ENCODE measurements at regions not wholly inside any gene's neighbourhood (a gene's known extent, or its start where the extent isn't known, plus 50 kb on each side); places are given as distances from the start of the nearest gene placed in this dataset.

DNA sequence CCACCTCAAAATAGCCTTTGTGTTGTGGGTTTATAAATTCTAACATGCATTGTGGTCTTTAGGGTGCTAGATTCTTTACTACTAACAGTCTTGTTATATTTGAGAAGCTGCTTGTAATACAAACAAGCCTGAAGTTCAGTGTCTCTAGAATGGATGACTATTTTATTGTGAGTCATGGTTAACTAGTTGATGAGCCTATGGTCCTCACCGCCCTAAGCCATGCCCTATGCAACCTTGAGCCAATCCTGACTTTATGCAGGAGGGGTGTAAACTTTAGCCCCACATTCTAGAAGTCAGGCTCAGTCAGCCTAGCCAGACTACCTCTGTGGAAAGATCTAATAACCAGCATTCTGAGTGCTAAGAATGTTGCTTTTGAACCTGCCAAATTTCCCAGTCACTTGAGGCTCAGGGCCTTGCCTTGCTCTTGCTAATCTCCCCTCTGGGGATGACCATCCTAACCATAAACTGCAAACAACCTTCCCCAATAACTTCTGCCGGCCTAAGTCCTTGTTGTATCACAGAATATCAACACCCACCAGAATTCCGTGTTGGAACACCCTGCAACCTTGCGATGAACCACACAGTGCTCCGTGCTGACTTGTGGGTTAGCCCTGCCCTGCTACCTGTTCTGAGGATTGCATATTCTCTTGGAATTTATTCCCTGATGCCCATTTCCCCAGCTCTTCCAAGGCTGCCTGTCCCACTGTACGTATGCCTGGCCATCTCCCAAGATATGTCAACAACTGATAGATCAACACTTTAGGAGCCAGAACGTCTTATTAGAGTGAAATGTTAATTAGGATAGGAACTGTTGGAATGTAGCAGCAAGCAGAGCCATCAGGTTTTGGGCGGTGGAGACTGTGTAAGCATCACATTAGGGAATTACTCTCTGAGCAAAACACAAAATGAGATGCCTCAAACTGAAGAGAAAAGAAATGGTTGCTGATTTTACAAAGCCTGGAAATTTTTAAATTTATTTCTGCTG, 71.7 kb upstream of the CEP85L start:
- no peak overlapping the region for H3K4me3 ChIP-seq (replicated peaks; ENCODE audit: insufficient read depth, low read length)
- no peaks in the 10 kb centered on the region for H3K27me3 ChIP-seq (ENCODE audit: insufficient read depth, poor library complexity, severe bottlenecking)
- DNase-seq (ENCODE audit: low read depth in 1 of 2, low spot score in 1 of 2): no peak
- H3K27ac ChIP-seq (replicated peaks): no peak overlapping the region
- TF ChIP-seq POLR2AphosphoS5 (IDR thresholded peaks at IDR 0.05; ENCODE audit: low read depth) (no peak), SPI1 (IDR thresholded peaks at IDR 0.05; ENCODE audit: borderline replicate concordance, low read depth) (no peak), GABPA (IDR thresholded peaks at IDR 0.05; ENCODE audit: low read depth) (no peak)
- TF ChIP-seq, protein P1, sequence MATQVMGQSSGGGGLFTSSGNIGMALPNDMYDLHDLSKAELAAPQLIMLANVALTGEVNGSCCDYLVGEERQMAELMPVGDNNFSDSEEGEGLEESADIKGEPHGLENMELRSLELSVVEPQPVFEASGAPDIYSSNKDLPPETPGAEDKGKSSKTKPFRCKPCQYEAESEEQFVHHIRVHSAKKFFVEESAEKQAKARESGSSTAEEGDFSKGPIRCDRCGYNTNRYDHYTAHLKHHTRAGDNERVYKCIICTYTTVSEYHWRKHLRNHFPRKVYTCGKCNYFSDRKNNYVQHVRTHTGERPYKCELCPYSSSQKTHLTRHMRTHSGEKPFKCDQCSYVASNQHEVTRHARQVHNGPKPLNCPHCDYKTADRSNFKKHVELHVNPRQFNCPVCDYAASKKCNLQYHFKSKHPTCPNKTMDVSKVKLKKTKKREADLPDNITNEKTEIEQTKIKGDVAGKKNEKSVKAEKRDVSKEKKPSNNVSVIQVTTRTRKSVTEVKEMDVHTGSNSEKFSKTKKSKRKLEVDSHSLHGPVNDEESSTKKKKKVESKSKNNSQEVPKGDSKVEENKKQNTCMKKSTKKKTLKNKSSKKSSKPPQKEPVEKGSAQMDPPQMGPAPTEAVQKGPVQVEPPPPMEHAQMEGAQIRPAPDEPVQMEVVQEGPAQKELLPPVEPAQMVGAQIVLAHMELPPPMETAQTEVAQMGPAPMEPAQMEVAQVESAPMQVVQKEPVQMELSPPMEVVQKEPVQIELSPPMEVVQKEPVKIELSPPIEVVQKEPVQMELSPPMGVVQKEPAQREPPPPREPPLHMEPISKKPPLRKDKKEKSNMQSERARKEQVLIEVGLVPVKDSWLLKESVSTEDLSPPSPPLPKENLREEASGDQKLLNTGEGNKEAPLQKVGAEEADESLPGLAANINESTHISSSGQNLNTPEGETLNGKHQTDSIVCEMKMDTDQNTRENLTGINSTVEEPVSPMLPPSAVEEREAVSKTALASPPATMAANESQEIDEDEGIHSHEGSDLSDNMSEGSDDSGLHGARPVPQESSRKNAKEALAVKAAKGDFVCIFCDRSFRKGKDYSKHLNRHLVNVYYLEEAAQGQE (IDR thresholded peaks at IDR 0.05; ENCODE audit: insufficient replicate concordance, low read depth): no peak
- TF ChIP-seq, protein P2, sequence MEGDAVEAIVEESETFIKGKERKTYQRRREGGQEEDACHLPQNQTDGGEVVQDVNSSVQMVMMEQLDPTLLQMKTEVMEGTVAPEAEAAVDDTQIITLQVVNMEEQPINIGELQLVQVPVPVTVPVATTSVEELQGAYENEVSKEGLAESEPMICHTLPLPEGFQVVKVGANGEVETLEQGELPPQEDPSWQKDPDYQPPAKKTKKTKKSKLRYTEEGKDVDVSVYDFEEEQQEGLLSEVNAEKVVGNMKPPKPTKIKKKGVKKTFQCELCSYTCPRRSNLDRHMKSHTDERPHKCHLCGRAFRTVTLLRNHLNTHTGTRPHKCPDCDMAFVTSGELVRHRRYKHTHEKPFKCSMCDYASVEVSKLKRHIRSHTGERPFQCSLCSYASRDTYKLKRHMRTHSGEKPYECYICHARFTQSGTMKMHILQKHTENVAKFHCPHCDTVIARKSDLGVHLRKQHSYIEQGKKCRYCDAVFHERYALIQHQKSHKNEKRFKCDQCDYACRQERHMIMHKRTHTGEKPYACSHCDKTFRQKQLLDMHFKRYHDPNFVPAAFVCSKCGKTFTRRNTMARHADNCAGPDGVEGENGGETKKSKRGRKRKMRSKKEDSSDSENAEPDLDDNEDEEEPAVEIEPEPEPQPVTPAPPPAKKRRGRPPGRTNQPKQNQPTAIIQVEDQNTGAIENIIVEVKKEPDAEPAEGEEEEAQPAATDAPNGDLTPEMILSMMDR (IDR thresholded peaks at IDR 0.05; ENCODE audit: insufficient read depth, low read length): no peak

DNA sequence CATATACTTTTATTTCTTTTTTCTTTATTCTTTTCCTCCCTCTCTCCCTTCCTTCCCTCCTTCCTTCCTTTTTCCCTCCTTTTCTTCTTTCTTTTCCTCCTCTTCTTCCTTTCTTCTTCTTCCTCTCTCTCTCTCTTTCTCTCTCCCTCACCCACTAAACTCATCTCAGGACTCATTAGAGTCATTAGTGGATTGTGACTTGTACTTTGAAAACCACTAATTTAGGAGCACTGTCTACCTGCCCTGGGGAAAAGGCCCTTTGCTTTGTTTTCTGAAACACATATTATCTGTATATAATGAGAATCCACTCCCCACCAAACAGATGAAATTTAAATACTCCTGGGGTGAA, 68.7 kb upstream of the CEP85L start:
- no peak overlapping the region for H3K4me3 ChIP-seq (replicated peaks; ENCODE audit: insufficient read depth, low read length)
- no peaks in the 10 kb centered on the region for H3K27me3 ChIP-seq (ENCODE audit: insufficient read depth, poor library complexity, severe bottlenecking)
- no peak overlapping the region for H3K27ac ChIP-seq (replicated peaks)
- no peak for DNase-seq (ENCODE audit: low read depth in 1 of 2, low spot score in 1 of 2)
- TF ChIP-seq SPI1 (IDR thresholded peaks at IDR 0.05; ENCODE audit: borderline replicate concordance, low read depth) (no peak), POLR2AphosphoS5 (IDR thresholded peaks at IDR 0.05; ENCODE audit: low read depth) (no peak), GABPA (IDR thresholded peaks at IDR 0.05; ENCODE audit: low read depth) (no peak)
- TF ChIP-seq, protein P2 (IDR thresholded peaks at IDR 0.05; ENCODE audit: insufficient read depth, low read length): no peak
- TF ChIP-seq, protein P1 (IDR thresholded peaks at IDR 0.05; ENCODE audit: insufficient replicate concordance, low read depth): no peak

DNA sequence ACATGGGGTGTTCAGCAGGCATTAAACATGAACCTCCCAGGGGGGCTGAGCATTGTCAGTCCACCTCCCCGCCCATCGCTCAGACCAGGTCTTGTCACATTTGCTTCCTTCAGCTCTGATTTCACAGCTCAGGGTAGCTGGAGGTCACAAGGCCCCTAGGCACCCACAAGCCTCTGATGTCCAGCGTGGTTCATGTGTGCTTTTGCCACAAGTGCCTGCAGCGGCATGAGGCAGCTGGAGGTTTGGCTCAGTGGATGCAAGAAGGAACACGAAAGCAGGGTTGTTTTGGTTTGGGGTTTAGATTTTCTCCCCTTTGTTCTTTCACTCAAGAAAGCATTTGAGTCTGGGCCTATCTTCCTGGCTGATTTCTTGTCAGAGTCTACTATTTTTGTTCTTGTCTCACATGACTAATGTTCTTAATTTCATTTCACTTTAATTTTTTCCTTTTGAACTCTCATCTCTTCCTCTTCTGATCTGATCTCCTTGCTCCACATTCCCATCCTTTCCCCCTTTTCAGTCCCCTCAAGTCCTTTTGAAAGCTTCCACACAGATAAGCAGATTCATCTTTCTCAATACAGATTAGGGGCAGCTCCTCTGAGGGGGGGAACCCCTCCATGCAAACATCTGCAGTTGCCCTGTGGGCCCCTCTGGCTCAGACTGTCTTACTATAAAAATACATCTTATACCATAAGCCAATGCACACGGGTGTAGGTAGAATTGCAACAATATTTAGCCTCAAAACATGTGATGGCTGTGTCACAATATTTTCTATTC, 68.1 kb upstream of the CEP85L start:
- Histone ChIP-seq H3K27ac (replicated peaks) (no peak overlapping the region), H3K27me3 (ENCODE audit: insufficient read depth, poor library complexity, severe bottlenecking) (no peaks in the 10 kb centered on the region), H3K4me3 (replicated peaks; ENCODE audit: insufficient read depth, low read length) (no peak overlapping the region)
- TF ChIP-seq, protein P2 (IDR thresholded peaks at IDR 0.05; ENCODE audit: insufficient read depth, low read length): no peak
- TF ChIP-seq GABPA (IDR thresholded peaks at IDR 0.05; ENCODE audit: low read depth) (no peak), SPI1 (IDR thresholded peaks at IDR 0.05; ENCODE audit: borderline replicate concordance, low read depth) (no peak)
- no peak for DNase-seq (ENCODE audit: low read depth in 1 of 2, low spot score in 1 of 2)

Measured in HL-60 (cell line).